Neural progenitor cell (in vitro differentiated cells): ENCODE measurements at regions not wholly inside any gene's neighbourhood (a gene's known extent, or its start where the extent isn't known, plus 50 kb on each side); places are given as distances from the start of the nearest gene placed in this dataset.

Experiments
- CTCF ChIP-seq: fragments of 200-600 bp; sonication (generic); IDR thresholded peaks from 2 replicates; pipeline ENCODE4 v1.5.1; 2017; ENCODE audit warnings: antibody characterized with exemption, mild to moderate bottlenecking
- EZH2 ChIP-seq: fragments of 200-600 bp; sonication (generic); IDR thresholded peaks from 2 replicates; pipeline ENCODE4 v1.6.1; 2017; ENCODE audit warnings: antibody characterized with exemption, mild to moderate bottlenecking, moderate library complexity

GRCh38 chr17:13688716-13689115 is 87.0 kb upstream of the HS3ST3A1 start:
- TF ChIP-seq EZH2: no peak
- TF ChIP-seq CTCF: no peak
